Suppressor macrophage treated with lipopolysaccharide for 4 hours (primary cell): ENCODE measurements at regions not wholly inside any gene's neighbourhood (a gene's known extent, or its start where the extent isn't known, plus 50 kb on each side); places are given as distances from the start of the nearest gene placed in this dataset.

Experiments used
- DNase-seq: peaks from one replicate; pipeline ENCODE4 v3.0.0-alpha.2; 2020

DNA sequence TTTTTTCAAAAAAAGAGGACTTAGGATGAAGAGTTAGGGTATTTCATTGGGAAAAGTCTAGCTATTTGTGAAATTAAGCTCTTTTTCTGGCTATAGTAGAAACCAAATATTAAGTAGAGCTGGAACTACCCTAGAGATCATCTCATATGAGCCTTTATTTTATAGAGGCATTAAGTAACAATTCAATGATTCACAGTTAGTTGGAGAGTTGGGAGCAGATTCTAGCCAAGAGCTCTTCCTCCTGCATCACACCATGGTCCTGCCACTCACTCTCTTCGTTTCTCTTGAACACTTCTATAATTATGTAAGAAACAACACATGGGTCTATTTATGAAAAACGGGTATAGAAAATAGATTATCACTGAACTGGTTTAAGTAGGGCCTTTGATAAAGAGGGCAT is 76.1 kb upstream of the ANK3 start:
- DNase-seq = no peak

GRCh38 chr10:60464659-60465058 is 75.0 kb upstream of the ANK3 start:
- no peak for DNase-seq

GRCh38 chr10:60463746-60464145 is 74.1 kb upstream of the ANK3 start:
- DNase-seq = no peak

DNA sequence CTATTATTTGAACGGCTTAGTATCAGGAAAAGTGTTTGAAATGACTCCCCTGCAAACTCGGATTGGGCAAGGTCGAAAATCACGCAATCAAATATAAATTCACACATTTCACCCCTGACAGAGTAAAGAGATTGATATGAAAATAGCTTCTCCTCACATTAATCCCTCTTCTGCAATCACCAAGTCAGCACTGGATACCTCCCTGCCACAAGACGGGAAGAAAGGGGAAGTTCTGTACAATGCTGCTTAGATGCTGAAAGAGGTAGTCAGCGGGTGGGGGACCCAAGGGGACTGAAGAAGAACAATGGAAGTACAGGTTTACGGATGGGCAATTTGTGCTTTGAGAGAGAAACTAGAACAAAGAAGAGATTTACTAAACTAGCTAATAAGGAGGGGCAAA is 72.0 kb upstream of the ANK3 start:
- DNase-seq = peak; percentile 38

DNA sequence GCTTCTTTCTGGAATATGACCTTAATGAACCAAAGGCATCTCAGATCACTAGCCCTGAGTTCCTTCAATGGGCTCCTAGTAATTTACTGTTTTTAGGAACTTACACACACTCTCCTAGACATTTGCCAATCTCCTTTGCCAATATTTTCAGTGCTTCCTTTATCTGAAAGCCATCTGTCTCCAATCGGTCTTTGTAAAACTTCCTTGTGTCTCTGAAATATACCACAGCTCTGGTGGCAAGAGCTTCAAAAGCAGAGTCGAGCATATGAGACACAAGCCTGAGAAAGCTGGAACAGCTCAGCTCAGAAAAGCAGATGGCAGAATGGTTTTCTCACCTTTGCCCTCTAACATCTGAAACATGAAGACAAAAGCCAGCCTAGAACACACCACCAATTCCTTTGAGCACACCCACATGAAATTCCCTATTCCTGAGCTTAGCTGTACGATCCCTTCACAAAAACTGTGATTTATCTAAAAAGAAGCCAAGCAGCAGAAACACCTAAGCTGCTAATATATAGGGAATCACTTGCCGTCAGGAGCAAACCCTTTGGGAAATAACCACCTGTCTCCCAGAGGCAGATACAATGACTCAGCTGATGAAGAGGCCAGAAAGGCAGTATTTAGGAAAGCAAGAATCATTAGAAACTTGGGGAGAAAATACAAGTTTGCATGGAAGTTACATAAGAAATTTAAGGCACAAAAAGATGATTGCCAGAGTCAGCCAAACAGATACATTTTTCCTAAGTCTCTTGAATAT is 70.2 kb upstream of the ANK3 start:
- DNase-seq = no peak

GRCh38 chr10:60456053-60456452 is 66.4 kb upstream of the ANK3 start:
- DNase-seq = no peak

GRCh38 chr10:60454336-60454735 is 64.7 kb upstream of the ANK3 start:
- DNase-seq = no peak

DNA sequence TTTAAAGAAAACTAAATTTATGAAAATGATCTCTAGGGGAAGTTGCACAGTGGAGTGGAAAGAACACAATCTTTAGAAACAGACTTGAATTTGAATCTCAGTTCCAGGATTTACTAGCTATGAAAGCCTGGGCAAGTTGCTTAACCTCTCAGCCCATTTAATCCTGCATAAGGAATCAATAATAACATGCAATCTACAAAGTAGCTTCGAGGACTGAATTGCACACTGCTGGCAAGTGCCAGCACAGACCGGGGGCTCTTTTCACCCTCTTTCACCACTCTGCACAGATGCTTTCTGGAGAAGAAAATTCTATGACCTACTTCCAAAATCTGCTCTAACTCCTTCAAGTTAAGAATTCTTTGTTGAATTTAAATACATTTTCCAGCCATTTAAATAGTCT is 63.4 kb upstream of the ANK3 start:
- no peak for DNase-seq

DNA sequence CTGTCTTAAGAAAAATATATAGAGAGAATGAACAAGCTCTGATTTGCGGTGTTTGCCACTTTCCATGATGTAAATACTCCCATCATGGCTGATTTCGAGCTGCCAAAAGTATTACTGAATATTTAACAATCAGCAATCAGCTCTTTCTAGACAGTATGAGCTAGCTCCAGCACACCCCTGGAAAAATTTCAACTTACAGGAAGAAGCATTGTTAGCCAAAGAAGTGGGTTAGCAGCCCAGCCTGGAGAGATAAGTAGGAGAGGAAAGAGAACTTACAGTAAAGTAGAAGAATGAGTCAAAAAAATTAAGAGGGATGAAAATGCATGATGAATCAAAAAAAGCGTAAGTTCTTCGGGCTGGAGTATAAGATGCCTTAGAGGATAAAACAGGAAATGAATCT is 60.6 kb upstream of the ANK3 start:
- no peak for DNase-seq

- no peak for DNase-seq
Observed at GRCh38 chr10:60448246-60448645, 58.6 kb upstream of the ANK3 start.

DNA sequence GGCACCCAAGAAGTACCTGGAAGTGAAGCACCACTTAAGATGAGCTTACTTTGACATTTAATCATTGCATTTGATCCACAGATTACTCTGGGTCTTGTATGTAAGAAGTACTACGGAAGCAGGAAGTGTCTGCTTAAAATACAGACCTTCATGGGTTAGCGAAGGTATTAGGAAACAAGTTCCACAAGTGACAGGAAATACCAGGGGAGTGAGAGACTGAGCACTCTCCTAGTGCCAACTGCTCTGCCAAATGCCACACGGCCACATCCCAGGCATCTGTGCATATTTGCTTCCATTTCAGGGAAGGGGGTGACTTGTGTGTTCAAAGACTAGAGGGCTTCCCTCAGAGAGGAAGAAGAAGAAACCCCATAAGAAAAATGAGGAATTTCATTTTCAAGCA is 57.2 kb upstream of the ANK3 start:
- peak; percentile 9 for DNase-seq

DNA sequence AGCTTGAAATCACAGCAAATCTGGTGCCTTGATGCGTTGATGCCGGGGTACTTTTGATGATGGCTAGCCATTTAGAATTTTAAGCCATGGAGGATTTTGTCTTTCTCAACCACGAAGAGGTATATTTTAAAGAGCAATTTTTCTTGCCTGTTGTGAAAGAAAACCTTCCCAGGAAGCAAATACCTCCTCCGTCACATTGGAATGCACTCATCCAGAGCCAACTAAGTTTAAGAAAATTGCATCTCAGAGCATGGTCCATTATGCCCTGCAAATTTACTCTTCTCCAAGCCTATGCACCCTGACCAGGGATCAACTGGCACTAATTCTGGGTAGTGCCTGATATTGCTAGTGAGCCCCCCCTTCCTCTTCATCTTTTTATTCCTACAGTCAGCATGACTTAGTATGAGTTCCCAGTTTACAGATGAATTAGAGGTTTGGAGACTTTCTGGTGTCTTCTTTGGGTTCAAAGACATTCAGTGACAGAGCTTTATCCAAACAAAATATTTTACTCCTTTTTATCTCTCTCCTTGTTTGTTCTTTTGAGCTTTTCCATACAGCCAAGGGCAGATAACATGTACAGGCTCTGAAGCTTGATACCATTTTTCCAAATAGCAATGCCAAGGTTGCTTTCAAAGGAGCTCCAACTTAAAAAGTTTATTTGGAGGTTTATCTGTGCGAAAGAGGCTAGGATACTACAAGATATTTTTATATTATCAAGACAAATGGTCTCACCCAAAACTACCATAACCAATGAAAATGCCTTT is 56.6 kb upstream of the ANK3 start:
- no peak for DNase-seq

DNA sequence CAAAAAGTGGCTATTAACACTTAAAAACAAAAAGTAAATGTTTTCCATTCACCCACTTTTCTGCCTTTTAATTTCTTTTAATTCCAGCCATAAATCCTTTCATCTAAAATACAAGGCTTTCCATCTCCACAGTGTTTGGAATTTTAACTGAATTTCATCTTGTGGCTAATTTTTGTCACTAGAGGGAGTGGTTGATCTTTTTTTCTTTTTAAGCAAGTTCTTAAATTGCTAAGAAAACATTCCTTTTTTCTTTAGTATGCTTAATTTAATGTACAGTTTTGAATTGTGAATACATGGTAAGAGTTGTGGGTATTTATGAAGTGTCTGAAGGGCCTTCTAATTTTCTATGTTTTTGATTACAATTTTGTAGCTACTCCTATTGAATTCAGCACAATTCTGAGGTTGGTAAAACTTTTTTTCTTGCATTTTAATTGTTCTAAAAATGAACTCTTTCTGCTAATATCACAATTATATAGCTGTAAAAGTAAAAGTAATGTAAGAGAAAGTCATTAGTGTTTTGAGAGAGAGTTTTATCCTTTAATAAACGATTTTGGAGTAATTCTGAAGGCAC is 54.9 kb upstream of the ANK3 start:
- peak; percentile 39 for DNase-seq

GRCh38 chr10:60443346-60443745 is 53.7 kb upstream of the ANK3 start:
- DNase-seq = no peak

GRCh38 chr10:60441515-60441914 is 51.8 kb upstream of the ANK3 start:
- DNase-seq = no peak

- DNase-seq = no peak
Observed at GRCh38 chr10:60439641-60440040, 50.0 kb upstream of the ANK3 start.
